PC-3 (cell line): ENCODE measurements at regions not wholly inside any gene's neighbourhood (a gene's known extent, or its start where the extent isn't known, plus 50 kb on each side); places are given as distances from the start of the nearest gene placed in this dataset.

Source experiments
- ATAC-seq: fragments of 200-7000 bp; cut with Tn5 transposase; 2 replicates; pipeline ENCODE4 v1.9.1; 2020; ENCODE audit warnings: mild to moderate bottlenecking, moderate library complexity
- BruUV-seq: library from RNA; stranded (reverse); fragments of 400-500 nt; replicated peaks from 2 replicates; lab custom pipeline; 2021; lab: Mats Ljungman, UMichigan
- CTCF ChIA-PET: fragments of 300-600 bp; sonication (Branson Sonifier 250); formaldehyde crosslinking; loops from one replicate; lab custom pipeline; 2022; ENCODE audit warnings: antibody characterized with exemption; lab: Charles Lee
- POLR2A ChIA-PET: fragments of 300-600 bp; sonication (Branson Sonifier 250); formaldehyde crosslinking; loops from one replicate; lab custom pipeline; 2022; ENCODE audit warnings: antibody characterized with exemption; ENCODE audit not compliant: unreplicated experiment; lab: Charles Lee
- DNase-seq: peaks from one replicate; pipeline ENCODE4 v3.0.0-alpha.2; 2015
- H2AFZ ChIP-seq: fragments of 300-600 bp; sonication (generic); 2 replicates; pipeline ENCODE4 v1.6.0; 2016; ENCODE audit warnings: antibody characterized with exemption, low read length
- H3F3A ChIP-seq: fragments of 300-600 bp; sonication (generic); one replicate; pipeline ENCODE4 v1.6.0; 2017; ENCODE audit warnings: antibody characterized with exemption, low read length, control low read depth, mild to moderate bottlenecking; ENCODE audit not compliant: unreplicated experiment
- H3K27ac ChIP-seq: fragments of 300-600 bp; sonication (generic); 2 replicates; pipeline ENCODE4 v1.5.1; 2016; ENCODE audit warnings: mild to moderate bottlenecking, low read length
- H3K27me3 ChIP-seq: fragments of 300-600 bp; sonication (generic); 2 replicates; pipeline ENCODE4 v1.6.1; 2016; ENCODE audit warnings: low read length, mixed read lengths
- H3K36me3 ChIP-seq: fragments of 300-600 bp; sonication (generic); 2 replicates; pipeline ENCODE4 v1.6.1; 2016; ENCODE audit warnings: low read depth, mixed run types, low read length, mixed read lengths
- H3K4me1 ChIP-seq: fragments of 300-600 bp; sonication (generic); 2 replicates; pipeline ENCODE4 v1.5.1; 2016; ENCODE audit warnings: low read length; ENCODE audit not compliant: insufficient read depth
- H3K4me2 ChIP-seq: fragments of 300-600 bp; sonication (generic); 2 replicates; pipeline ENCODE4 v1.6.0; 2016; ENCODE audit warnings: low read length
- H3K4me3 ChIP-seq: fragments of 300-600 bp; sonication (generic); 2 replicates; pipeline ENCODE4 v1.5.1; 2016; ENCODE audit warnings: mild to moderate bottlenecking, low read length, mixed read lengths
- H3K79me2 ChIP-seq: fragments of 300-600 bp; sonication (generic); 2 replicates; pipeline ENCODE4 v1.6.1; 2017; ENCODE audit warnings: low read length, mixed read lengths
- H3K9ac ChIP-seq: fragments of 300-600 bp; sonication (generic); 2 replicates; pipeline ENCODE4 v1.6.0; 2016; ENCODE audit warnings: mild to moderate bottlenecking, low read length
- H3K9me2 ChIP-seq: fragments of 300-600 bp; sonication (generic); replicated peaks from 2 replicates; pipeline ENCODE4 v1.6.1; 2016; ENCODE audit warnings: mixed run types, low read length, mixed read lengths
- H3K9me3 ChIP-seq: fragments of 300-600 bp; sonication (generic); 2 replicates; pipeline ENCODE4 v1.6.1; 2016; ENCODE audit warnings: low read length, mixed read lengths
- H4K20me1 ChIP-seq: fragments of 300-600 bp; sonication (generic); 2 replicates; pipeline ENCODE4 v1.6.1; 2016; ENCODE audit warnings: low read length, mixed read lengths
- EZH2 ChIP-seq: fragments of 300-600 bp; sonication (generic); IDR thresholded peaks from one replicate; pipeline ENCODE4 v1.6.1; 2017; ENCODE audit warnings: antibody characterized with exemption, mild to moderate bottlenecking, low read length; ENCODE audit not compliant: unreplicated experiment
- EZH2phosphoT487 ChIP-seq: fragments of 300-600 bp; sonication (generic); IDR thresholded peaks from 2 replicates; pipeline ENCODE4 v1.6.1; 2018; ENCODE audit warnings: mild to moderate bottlenecking, antibody characterized with exemption, low read length, borderline replicate concordance
- intact Hi-C: fragments of 100-400 bp; cut with micrococcal nuclease; formaldehyde crosslinking; loops from 2 replicates; pipeline ENCODE4 v1.9.0; 2023
- TF ChIP-seq, protein P1 (sequence below): fragments of 300-600 bp; sonication (generic); conservative IDR thresholded peaks from 2 replicates; pipeline ENCODE4 v1.5.1; 2017; ENCODE audit warnings: antibody characterized with exemption, low read depth, mild to moderate bottlenecking, low read length

DNA sequence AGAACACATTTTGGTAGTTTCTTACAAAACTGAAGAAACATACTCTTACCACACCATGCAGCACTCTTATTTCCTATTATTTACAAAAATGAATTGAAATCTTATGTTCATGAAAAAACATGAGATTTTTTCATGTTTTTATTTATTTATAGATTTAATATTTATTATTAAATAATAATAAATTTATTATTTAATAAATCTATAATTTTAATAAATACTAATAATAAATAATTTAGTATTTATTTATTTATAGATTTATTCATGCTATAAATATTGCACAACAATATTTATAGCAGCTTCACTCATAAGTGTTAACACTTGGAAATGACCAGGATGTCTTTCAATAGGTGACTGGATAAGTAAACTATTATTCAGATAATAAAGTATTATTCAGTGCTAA, 91.6 kb upstream of the CPXCR1 start:
- ATAC-seq, result no peak
- Histone ChIP-seq H3K36me3 (no peaks in the 10 kb centered on the region), H3K9me3 (no peaks in the 10 kb centered on the region), H3K27ac (no peak overlapping the region), H3K79me2 (no peaks in the 10 kb centered on the region), H3K4me1 (no peaks in the 10 kb centered on the region), H3F3A (no peaks in the 10 kb centered on the region), H3K9ac (no peak overlapping the region), H3K4me3 (no peak overlapping the region), H3K9me2 (no peaks in the 10 kb centered on the region), H4K20me1 (no peaks in the 10 kb centered on the region), H3K4me2 (no peak overlapping the region), H3K27me3 (no peaks in the 10 kb centered on the region), H2AFZ (no peak overlapping the region)
- no peak for DNase-seq
- BruUV-seq, result no TSS peak
- ChIA-PET POLR2A (no interaction called here), CTCF (no interaction called here)
- intact Hi-C loops, result no loop called here
- no peak for TF ChIP-seq EZH2
- TF ChIP-seq EZH2phosphoT487, result no peak
- TF ChIP-seq, protein P1, sequence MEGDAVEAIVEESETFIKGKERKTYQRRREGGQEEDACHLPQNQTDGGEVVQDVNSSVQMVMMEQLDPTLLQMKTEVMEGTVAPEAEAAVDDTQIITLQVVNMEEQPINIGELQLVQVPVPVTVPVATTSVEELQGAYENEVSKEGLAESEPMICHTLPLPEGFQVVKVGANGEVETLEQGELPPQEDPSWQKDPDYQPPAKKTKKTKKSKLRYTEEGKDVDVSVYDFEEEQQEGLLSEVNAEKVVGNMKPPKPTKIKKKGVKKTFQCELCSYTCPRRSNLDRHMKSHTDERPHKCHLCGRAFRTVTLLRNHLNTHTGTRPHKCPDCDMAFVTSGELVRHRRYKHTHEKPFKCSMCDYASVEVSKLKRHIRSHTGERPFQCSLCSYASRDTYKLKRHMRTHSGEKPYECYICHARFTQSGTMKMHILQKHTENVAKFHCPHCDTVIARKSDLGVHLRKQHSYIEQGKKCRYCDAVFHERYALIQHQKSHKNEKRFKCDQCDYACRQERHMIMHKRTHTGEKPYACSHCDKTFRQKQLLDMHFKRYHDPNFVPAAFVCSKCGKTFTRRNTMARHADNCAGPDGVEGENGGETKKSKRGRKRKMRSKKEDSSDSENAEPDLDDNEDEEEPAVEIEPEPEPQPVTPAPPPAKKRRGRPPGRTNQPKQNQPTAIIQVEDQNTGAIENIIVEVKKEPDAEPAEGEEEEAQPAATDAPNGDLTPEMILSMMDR, result no peak

DNA sequence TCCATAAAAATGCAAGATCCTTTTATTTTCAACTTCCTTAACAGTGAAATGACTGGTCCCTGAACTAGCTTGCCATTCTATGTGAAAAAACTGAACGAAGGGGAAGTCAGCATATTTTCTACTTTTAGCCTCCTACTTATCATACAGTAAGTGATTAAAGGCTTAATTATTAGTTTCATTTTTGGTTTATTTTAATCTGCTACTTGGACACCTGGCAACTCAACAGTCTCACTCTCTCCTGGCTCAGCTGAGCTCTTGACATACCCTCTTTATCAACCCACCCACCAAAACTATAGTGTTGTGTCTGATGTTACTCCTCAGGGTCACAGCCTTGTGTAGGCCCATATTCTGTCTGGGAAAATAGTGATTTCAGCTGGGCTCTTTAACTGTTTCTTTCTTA, 86.2 kb upstream of the CPXCR1 start:
- Histone ChIP-seq H3K36me3 (no peaks in the 10 kb centered on the region), H2AFZ (no peak overlapping the region), H3K9ac (no peak overlapping the region), H3K4me2 (no peak overlapping the region), H4K20me1 (no peaks in the 10 kb centered on the region), H3K4me1 (no peaks in the 10 kb centered on the region), H3F3A (no peaks in the 10 kb centered on the region), H3K79me2 (no peaks in the 10 kb centered on the region), H3K27ac (no peak overlapping the region), H3K9me2 (no peaks in the 10 kb centered on the region), H3K4me3 (no peak overlapping the region), H3K9me3 (no peaks in the 10 kb centered on the region), H3K27me3 (no peaks in the 10 kb centered on the region)
- POLR2A ChIA-PET, result no interaction called here
- CTCF ChIA-PET, result no interaction called here
- ATAC-seq (no peak), DNase-seq (no peak)
- TF ChIP-seq EZH2phosphoT487, result no peak
- TF ChIP-seq EZH2, result no peak
- TF ChIP-seq, protein P1, result no peak
- no TSS peak for BruUV-seq
- intact Hi-C loops, result no loop called here

GRCh38 chrX:88672261-88672660, 74.8 kb upstream of the CPXCR1 start:
- no peak for ATAC-seq
- no peak overlapping the region for H3K4me3 ChIP-seq
- intact Hi-C loops, result no loop called here
- ChIA-PET POLR2A (no interaction called here), CTCF (no interaction called here)
- H3K27ac ChIP-seq, result no peak overlapping the region
- H3K9me3 ChIP-seq, result no peaks in the 10 kb centered on the region
- H3F3A ChIP-seq, result no peaks in the 10 kb centered on the region
- no peak overlapping the region for H3K9ac ChIP-seq
- DNase-seq, result no peak
- no peaks in the 10 kb centered on the region for H3K4me1 ChIP-seq
- no peak for TF ChIP-seq EZH2
- TF ChIP-seq, protein P1, result no peak
- TF ChIP-seq EZH2phosphoT487, result no peak
- H3K9me2 ChIP-seq, result no peaks in the 10 kb centered on the region
- H3K4me2 ChIP-seq, result no peak overlapping the region
- H2AFZ ChIP-seq, result no peak overlapping the region
- BruUV-seq, result no TSS peak
- H3K36me3 ChIP-seq, result no peaks in the 10 kb centered on the region
- H4K20me1 ChIP-seq, result no peaks in the 10 kb centered on the region
- no peaks in the 10 kb centered on the region for H3K27me3 ChIP-seq
- H3K79me2 ChIP-seq, result no peaks in the 10 kb centered on the region
